Neural crest cell (in vitro differentiated cells): ENCODE measurements at regions not wholly inside any gene's neighbourhood (a gene's known extent, or its start where the extent isn't known, plus 50 kb on each side); places are given as distances from the start of the nearest gene placed in this dataset.

ENCODE experiments used
- DNase-seq: peaks from one replicate; pipeline ENCODE4 v3.0.0; 2021; ENCODE audit warnings: low read depth, mixed read lengths, low spot score
- H3K27ac Mint-ChIP-seq: one replicate; pipeline ENCODE4 v1.8.0; 2021; ENCODE audit warnings: mild to moderate bottlenecking, mixed read lengths; ENCODE audit not compliant: unreplicated experiment
- H3K27me3 Mint-ChIP-seq: 2 replicates; pipeline ENCODE4 v1.8.0; 2021; ENCODE audit warnings: low read depth, mild to moderate bottlenecking, mixed read lengths
- H3K36me3 Mint-ChIP-seq: 2 replicates; pipeline ENCODE4 v1.8.0; 2021; ENCODE audit warnings: low read depth, mild to moderate bottlenecking, mixed read lengths
- H3K4me1 Mint-ChIP-seq: 2 replicates; pipeline ENCODE4 v1.8.0; 2021; ENCODE audit warnings: mixed read lengths
- H3K4me3 Mint-ChIP-seq: one replicate; pipeline ENCODE4 v1.8.0; 2021; ENCODE audit warnings: mild to moderate bottlenecking, mixed read lengths
- H3K9me3 Mint-ChIP-seq: 2 replicates; pipeline ENCODE4 v1.8.0; 2021; ENCODE audit warnings: mixed read lengths
- TF ChIP-seq, protein P1 (sequence below): fragments of 200-600 bp; sonication (generic); conservative IDR thresholded peaks from 2 replicates; pipeline ENCODE4 v1.5.0; 2021; ENCODE audit warnings: antibody characterized with exemption, mild to moderate bottlenecking

- no peak overlapping the region for H3K4me3 Mint-ChIP-seq
- TF ChIP-seq, protein P1, sequence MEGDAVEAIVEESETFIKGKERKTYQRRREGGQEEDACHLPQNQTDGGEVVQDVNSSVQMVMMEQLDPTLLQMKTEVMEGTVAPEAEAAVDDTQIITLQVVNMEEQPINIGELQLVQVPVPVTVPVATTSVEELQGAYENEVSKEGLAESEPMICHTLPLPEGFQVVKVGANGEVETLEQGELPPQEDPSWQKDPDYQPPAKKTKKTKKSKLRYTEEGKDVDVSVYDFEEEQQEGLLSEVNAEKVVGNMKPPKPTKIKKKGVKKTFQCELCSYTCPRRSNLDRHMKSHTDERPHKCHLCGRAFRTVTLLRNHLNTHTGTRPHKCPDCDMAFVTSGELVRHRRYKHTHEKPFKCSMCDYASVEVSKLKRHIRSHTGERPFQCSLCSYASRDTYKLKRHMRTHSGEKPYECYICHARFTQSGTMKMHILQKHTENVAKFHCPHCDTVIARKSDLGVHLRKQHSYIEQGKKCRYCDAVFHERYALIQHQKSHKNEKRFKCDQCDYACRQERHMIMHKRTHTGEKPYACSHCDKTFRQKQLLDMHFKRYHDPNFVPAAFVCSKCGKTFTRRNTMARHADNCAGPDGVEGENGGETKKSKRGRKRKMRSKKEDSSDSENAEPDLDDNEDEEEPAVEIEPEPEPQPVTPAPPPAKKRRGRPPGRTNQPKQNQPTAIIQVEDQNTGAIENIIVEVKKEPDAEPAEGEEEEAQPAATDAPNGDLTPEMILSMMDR = no peak
Measured at GRCh38 chr5:28542987-28543386, 1504.6 kb upstream of the CDH9 start.

GRCh38 chr5:28523888-28524635, 1485.7 kb upstream of the CDH9 start:
- TF ChIP-seq, protein P1 = no peak
- Mint-ChIP-seq H3K27me3 (no peaks in the 10 kb centered on the region), H3K27ac (no peak overlapping the region), H3K36me3 (peaks cover 5% of the 10 kb centered on the region), H3K9me3 (peaks cover 9% of the 10 kb centered on the region), H3K4me1 (no peaks in the 10 kb centered on the region), H3K4me3 (no peak overlapping the region)
- DNase-seq = no peak

More at GRCh38 chr5:28542987-28543386, 1504.6 kb upstream of the CDH9 start:
- H3K27ac Mint-ChIP-seq = no peak overlapping the region
- peaks cover 2% of the 10 kb centered on the region for H3K9me3 Mint-ChIP-seq
- no peak for DNase-seq
- H3K36me3 Mint-ChIP-seq = no peaks in the 10 kb centered on the region
- no peaks in the 10 kb centered on the region for H3K4me1 Mint-ChIP-seq
- H3K27me3 Mint-ChIP-seq = no peaks in the 10 kb centered on the region

GRCh38 chr5:28523416-28523815, 1485.0 kb upstream of the CDH9 start:
- H3K4me1 Mint-ChIP-seq = no peaks in the 10 kb centered on the region
- no peaks in the 10 kb centered on the region for H3K27me3 Mint-ChIP-seq
- H3K4me3 Mint-ChIP-seq = no peak overlapping the region
- no peak for DNase-seq
- H3K9me3 Mint-ChIP-seq = peaks cover 9% of the 10 kb centered on the region
- no peak overlapping the region for H3K27ac Mint-ChIP-seq
- peaks cover 5% of the 10 kb centered on the region for H3K36me3 Mint-ChIP-seq
- TF ChIP-seq, protein P1 = no peak

GRCh38 chr5:28517691-28518090, 1479.3 kb upstream of the CDH9 start:
- DNase-seq = no peak
- no peaks in the 10 kb centered on the region for H3K27me3 Mint-ChIP-seq
- H3K4me3 Mint-ChIP-seq = no peak overlapping the region
- no peaks in the 10 kb centered on the region for H3K4me1 Mint-ChIP-seq
- H3K36me3 Mint-ChIP-seq = peaks cover 5% of the 10 kb centered on the region
- H3K27ac Mint-ChIP-seq = no peak overlapping the region
- TF ChIP-seq, protein P1 = no peak
- H3K9me3 Mint-ChIP-seq = peaks cover 9% of the 10 kb centered on the region

- Mint-ChIP-seq H3K4me3 (no peak overlapping the region), H3K27ac (no peak overlapping the region), H3K27me3 (no peaks in the 10 kb centered on the region), H3K36me3 (peaks cover 5% of the 10 kb centered on the region), H3K4me1 (no peaks in the 10 kb centered on the region), H3K9me3 (peaks cover 9% of the 10 kb centered on the region)
- TF ChIP-seq, protein P1 = no peak
- DNase-seq = no peak
Measured at GRCh38 chr5:28516722-28517121, 1478.3 kb upstream of the CDH9 start.
